GM23338 (cell line): ENCODE measurements at regions not wholly inside any gene's neighbourhood (a gene's known extent, or its start where the extent isn't known, plus 50 kb on each side); places are given as distances from the start of the nearest gene placed in this dataset.

Source experiments
- CREB1 ChIP-seq: fragments of 250-450 bp; sonication (Bioruptor Pico); IDR thresholded peaks from 2 replicates; pipeline ENCODE4 v1.5.0; 2020; ENCODE audit warnings: low read depth, mild to moderate bottlenecking, moderate library complexity
- CTCF ChIP-seq, 2 experiments: fragments of 200-600 bp in 1 of 2; sonication (generic) in 1 of 2; conservative IDR thresholded peaks; 2 replicates each; pipeline versions ENCODE4 v1.5.1 to v1.6.1; 2016 to 2017; ENCODE audit warnings: antibody characterized with exemption in 2 of 2, low read depth in 2 of 2, mild to moderate bottlenecking in 2 of 2, moderate library complexity in 1 of 2
- EZH2 ChIP-seq: fragments of 200-600 bp; sonication (generic); IDR thresholded peaks from one replicate; pipeline ENCODE4 v1.8.0; 2017; ENCODE audit warnings: antibody characterized with exemption, mild to moderate bottlenecking, low read depth; ENCODE audit not compliant: unreplicated experiment
- EZH2phosphoT487 ChIP-seq: fragments of 200-600 bp; sonication (generic); IDR thresholded peaks from one replicate; pipeline ENCODE4 v1.8.1; 2018; ENCODE audit warnings: antibody characterized with exemption; ENCODE audit not compliant: unreplicated experiment
- JUNB ChIP-seq: IDR thresholded peaks from one replicate; pipeline ENCODE4 v1.6.1; 2016; ENCODE audit warnings: antibody characterized with exemption; ENCODE audit not compliant: unreplicated experiment
- NANOG ChIP-seq: IDR thresholded peaks from 2 replicates; pipeline ENCODE4 v1.6.1; 2016; ENCODE audit warnings: antibody characterized with exemption, borderline replicate concordance
- POLR2AphosphoS5 ChIP-seq: IDR thresholded peaks from 2 replicates; pipeline ENCODE4 v1.6.1; 2016; ENCODE audit warnings: antibody characterized with exemption, low read depth
- REST ChIP-seq: IDR thresholded peaks from one replicate; pipeline ENCODE4 v1.6.1; 2018; ENCODE audit warnings: antibody characterized with exemption; ENCODE audit not compliant: unreplicated experiment
- STAT1 ChIP-seq: IDR thresholded peaks from one replicate; pipeline ENCODE4 v1.6.1; 2016; ENCODE audit warnings: antibody characterized with exemption; ENCODE audit not compliant: unreplicated experiment
- ZNF114 ChIP-seq: fragments of 250-450 bp; sonication (Bioruptor Pico); IDR thresholded peaks from 2 replicates; pipeline ENCODE4 v1.5.0; 2020; ENCODE audit warnings: mild to moderate bottlenecking, moderate library complexity
- TF ChIP-seq, protein P1 (sequence below): IDR thresholded peaks from 2 replicates; pipeline ENCODE4 v1.6.1; 2016; ENCODE audit warnings: antibody characterized with exemption
- TF ChIP-seq, protein P2 (sequence below): fragments of 250-450 bp; sonication (Bioruptor Pico); IDR thresholded peaks from 2 replicates; pipeline ENCODE4 v1.5.0; 2020; ENCODE audit warnings: mild to moderate bottlenecking, moderate library complexity

DNA sequence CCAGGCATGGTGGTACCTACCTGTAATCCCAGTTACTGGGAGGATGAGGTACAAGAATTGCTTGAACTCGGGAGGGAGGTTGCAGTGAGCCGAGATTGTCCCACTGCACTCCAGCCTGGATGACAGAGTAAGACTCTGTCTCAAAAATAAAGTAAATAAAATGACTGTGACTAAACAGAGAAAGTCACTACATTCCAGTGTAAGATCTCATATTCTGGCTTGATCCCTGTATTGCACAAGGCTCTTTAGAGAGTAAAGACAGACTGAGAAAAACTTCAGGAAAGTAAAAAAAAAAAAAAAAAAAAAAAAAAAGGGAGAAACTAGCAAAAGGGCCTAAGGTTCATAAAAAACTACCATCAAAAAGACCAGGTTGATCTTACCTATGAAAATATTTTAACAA is 106.6 kb upstream of the PJA2 start:
- TF ChIP-seq POLR2AphosphoS5, result no peak
- TF ChIP-seq CTCF (conservative IDR thresholded peaks at IDR 0.05; ENCODE audit: low read depth in 2 of 2), result no peak
- TF ChIP-seq EZH2, result no peak
- no peak for TF ChIP-seq NANOG
- TF ChIP-seq JUNB, result no peak
- no peak for TF ChIP-seq CREB1
- TF ChIP-seq EZH2phosphoT487, result no peak
- TF ChIP-seq, protein P1, sequence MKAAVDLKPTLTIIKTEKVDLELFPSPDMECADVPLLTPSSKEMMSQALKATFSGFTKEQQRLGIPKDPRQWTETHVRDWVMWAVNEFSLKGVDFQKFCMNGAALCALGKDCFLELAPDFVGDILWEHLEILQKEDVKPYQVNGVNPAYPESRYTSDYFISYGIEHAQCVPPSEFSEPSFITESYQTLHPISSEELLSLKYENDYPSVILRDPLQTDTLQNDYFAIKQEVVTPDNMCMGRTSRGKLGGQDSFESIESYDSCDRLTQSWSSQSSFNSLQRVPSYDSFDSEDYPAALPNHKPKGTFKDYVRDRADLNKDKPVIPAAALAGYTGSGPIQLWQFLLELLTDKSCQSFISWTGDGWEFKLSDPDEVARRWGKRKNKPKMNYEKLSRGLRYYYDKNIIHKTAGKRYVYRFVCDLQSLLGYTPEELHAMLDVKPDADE, result no peak
- no peak for TF ChIP-seq REST
- no peak for TF ChIP-seq ZNF114
- TF ChIP-seq STAT1, result no peak
- TF ChIP-seq, protein P2, sequence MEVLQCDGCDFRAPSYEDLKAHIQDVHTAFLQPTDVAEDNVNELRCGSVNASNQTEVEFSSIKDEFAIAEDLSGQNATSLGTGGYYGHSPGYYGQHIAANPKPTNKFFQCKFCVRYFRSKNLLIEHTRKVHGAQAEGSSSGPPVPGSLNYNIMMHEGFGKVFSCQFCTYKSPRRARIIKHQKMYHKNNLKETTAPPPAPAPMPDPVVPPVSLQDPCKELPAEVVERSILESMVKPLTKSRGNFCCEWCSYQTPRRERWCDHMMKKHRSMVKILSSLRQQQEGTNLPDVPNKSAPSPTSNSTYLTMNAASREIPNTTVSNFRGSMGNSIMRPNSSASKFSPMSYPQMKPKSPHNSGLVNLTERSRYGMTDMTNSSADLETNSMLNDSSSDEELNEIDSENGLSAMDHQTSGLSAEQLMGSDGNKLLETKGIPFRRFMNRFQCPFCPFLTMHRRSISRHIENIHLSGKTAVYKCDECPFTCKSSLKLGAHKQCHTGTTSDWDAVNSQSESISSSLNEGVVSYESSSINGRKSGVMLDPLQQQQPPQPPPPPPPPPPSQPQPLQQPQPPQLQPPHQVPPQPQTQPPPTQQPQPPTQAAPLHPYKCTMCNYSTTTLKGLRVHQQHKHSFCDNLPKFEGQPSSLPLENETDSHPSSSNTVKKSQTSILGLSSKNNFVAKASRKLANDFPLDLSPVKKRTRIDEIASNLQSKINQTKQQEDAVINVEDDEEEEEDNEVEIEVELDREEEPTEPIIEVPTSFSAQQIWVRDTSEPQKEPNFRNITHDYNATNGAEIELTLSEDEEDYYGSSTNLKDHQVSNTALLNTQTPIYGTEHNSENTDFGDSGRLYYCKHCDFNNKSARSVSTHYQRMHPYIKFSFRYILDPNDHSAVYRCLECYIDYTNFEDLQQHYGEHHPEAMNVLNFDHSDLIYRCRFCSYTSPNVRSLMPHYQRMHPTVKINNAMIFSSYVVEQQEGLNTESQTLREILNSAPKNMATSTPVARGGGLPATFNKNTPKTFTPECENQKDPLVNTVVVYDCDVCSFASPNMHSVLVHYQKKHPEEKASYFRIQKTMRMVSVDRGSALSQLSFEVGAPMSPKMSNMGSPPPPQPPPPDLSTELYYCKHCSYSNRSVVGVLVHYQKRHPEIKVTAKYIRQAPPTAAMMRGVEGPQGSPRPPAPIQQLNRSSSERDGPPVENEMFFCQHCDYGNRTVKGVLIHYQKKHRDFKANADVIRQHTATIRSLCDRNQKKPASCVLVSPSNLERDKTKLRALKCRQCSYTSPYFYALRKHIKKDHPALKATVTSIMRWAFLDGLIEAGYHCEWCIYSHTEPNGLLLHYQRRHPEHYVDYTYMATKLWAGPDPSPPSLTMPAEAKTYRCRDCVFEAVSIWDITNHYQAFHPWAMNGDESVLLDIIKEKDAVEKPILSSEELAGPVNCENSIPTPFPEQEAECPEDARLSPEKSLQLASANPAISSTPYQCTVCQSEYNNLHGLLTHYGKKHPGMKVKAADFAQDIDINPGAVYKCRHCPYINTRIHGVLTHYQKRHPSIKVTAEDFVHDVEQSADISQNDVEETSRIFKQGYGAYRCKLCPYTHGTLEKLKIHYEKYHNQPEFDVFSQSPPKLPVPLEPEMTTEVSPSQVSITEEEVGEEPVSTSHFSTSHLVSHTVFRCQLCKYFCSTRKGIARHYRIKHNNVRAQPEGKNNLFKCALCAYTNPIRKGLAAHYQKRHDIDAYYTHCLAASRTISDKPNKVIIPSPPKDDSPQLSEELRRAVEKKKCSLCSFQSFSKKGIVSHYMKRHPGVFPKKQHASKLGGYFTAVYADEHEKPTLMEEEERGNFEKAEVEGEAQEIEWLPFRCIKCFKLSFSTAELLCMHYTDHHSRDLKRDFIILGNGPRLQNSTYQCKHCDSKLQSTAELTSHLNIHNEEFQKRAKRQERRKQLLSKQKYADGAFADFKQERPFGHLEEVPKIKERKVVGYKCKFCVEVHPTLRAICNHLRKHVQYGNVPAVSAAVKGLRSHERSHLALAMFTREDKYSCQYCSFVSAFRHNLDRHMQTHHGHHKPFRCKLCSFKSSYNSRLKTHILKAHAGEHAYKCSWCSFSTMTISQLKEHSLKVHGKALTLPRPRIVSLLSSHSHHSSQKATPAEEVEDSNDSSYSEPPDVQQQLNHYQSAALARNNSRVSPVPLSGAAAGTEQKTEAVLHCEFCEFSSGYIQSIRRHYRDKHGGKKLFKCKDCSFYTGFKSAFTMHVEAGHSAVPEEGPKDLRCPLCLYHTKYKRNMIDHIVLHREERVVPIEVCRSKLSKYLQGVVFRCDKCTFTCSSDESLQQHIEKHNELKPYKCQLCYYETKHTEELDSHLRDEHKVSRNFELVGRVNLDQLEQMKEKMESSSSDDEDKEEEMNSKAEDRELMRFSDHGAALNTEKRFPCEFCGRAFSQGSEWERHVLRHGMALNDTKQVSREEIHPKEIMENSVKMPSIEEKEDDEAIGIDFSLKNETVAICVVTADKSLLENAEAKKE (CRISPR knock-in tag), result no peak
